HUES6 (cell line): ENCODE measurements at regions not wholly inside any gene's neighbourhood (a gene's known extent, or its start where the extent isn't known, plus 50 kb on each side); places are given as distances from the start of the nearest gene placed in this dataset.

Source experiments
- H3K27ac ChIP-seq: 2 replicates; pipeline ENCODE4 v1.7.0; 2013; ENCODE audit warnings: low read depth, mild to moderate bottlenecking, low read length, inconsistent platforms
- H3K27me3 ChIP-seq: 2 replicates; pipeline ENCODE4 v1.6.1; 2013; ENCODE audit warnings: low read length; ENCODE audit not compliant: control insufficient read depth, insufficient read depth
- H3K36me3 ChIP-seq: 2 replicates; pipeline ENCODE4 v1.6.1; 2013; ENCODE audit warnings: low read length; ENCODE audit not compliant: control insufficient read depth, insufficient read depth
- H3K4me1 ChIP-seq: 2 replicates; pipeline ENCODE4 v1.6.1; 2013; ENCODE audit warnings: low read length; ENCODE audit not compliant: control insufficient read depth, insufficient read depth
- H3K4me3 ChIP-seq: 2 replicates; pipeline ENCODE4 v1.5.1; 2013; ENCODE audit warnings: low read depth, low read length
- H3K9ac ChIP-seq: one replicate; pipeline ENCODE4 v1.6.1; 2013; ENCODE audit warnings: mild to moderate bottlenecking, low read length
- H3K9me3 ChIP-seq: 2 replicates; pipeline ENCODE4 v1.6.1; 2013; ENCODE audit warnings: low read depth, low read length; ENCODE audit not compliant: control insufficient read depth, insufficient read depth

DNA sequence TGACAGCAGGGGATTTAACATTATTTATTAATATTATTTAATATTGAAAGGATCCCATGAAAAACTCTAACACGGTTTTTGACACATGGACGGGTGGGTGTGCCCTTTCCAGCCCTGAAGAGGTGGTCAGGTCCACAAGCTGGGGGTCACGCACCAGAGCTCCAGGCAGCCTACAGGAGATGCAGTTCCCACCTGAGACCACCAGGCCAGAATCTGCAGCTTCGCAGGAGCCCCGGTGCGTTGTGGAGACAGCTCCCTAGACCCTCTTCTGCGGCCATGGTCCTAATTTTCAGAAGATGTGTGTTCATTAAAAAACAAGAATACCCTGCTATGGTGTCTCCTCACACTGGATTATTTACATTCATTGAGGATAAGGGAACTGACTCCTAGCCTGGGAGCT is 331.1 kb downstream of the C16orf95 start:
- H3K36me3 ChIP-seq: no peaks in the 10 kb centered on the region
- peaks cover 70% of the 10 kb centered on the region; the same call in 1 of the 2 replicates for H3K27me3 ChIP-seq
- H3K27ac ChIP-seq: no peak overlapping the region
- H3K4me3 ChIP-seq: no peak overlapping the region
- no peaks in the 10 kb centered on the region for H3K9me3 ChIP-seq
- H3K4me1 ChIP-seq: peaks cover 13% of the 10 kb centered on the region
- no peak overlapping the region for H3K9ac ChIP-seq

DNA sequence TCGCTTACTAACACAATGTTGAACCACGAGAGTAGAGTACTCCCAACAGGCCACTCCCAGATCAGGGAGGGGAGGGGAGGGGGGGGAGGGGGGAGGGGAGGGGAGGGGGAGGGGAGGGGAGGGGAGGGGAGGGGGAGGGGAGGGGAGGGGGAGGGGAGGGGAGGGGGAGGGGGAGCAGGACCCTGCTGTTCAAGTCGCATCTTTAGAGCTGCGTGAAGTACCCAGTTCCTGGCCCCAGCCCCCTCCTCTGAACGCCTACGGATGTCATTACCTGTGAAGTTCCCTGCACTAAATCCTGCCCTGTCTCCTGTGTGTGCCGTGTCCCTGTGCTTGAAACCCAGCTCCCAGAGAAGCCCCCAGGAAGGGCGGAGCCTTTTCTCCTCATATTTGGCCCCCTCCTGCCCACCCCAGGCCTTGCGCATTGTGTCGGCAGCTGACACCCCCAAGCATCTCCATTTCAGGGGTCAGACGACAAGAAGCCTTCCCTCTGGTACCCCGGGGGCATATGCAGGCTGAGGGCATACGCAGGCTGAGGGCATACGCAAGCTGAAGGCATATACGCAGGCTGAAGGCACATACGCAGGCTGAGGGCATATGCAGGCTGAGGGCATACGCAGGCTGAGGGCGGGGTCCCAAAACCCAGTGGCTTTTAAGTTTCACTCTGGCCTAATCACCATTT is 330.2 kb downstream of the C16orf95 start:
- no peaks in the 10 kb centered on the region for H3K9me3 ChIP-seq
- no peaks in the 10 kb centered on the region for H3K36me3 ChIP-seq
- no peak overlapping the region for H3K4me3 ChIP-seq
- H3K27ac ChIP-seq: no peak overlapping the region
- no peak overlapping the region for H3K9ac ChIP-seq
- peaks cover 13% of the 10 kb centered on the region for H3K4me1 ChIP-seq
- peaks cover 75% of the 10 kb centered on the region; the same call in 1 of the 2 replicates for H3K27me3 ChIP-seq

DNA sequence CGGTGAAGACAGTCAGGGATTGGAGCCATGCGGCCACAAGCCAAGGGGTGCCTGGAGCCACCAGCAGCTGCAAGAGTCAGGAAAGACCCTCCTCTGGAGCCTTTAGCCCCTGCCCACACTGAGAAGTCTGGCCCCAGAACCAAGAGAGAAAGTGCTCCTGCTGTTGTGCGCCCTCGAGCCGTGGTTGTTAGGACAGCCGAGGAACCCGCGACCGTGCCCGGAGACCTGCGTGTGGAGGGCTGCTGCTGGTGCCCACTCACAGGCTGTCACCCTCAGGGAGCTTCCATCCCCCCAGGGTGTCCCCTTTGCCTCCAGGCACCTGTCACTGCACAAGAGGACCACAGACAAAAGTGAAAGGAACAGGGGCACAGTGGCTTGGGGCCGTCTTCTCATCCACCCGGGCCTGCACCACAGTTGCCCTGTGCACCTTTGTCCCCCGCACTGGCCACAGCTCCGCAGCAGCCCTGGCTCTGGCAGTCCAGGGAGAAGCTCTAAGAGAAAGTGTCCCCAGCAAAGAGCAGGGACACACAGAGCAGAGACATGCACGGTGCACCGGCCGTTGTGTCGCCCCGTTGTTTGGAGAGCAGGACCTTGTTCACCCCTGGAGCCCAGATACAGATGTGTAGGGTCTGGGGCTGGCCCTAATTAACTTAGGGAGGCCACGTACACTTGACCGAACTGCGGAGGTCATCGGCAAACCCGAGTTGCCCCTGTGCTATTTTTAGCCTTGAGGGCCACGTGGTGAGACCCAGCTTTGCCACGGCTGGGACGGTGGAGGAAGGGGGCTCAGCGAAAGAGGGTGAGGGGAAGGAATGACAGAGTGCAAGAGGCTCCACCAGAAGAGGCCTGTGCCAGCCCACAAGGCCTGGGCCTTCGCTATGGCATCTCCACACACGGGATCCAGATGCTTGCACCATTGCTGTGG is 329.2 kb downstream of the C16orf95 start:
- no peak overlapping the region for H3K4me3 ChIP-seq
- no peaks in the 10 kb centered on the region for H3K36me3 ChIP-seq
- no peak overlapping the region for H3K9ac ChIP-seq
- H3K4me1 ChIP-seq: peaks cover 13% of the 10 kb centered on the region
- H3K27me3 ChIP-seq: peaks cover 75% of the 10 kb centered on the region; the same call in 1 of the 2 replicates
- no peaks in the 10 kb centered on the region; the same call in 1 of the 2 replicates for H3K9me3 ChIP-seq
- H3K27ac ChIP-seq: no peak overlapping the region

DNA sequence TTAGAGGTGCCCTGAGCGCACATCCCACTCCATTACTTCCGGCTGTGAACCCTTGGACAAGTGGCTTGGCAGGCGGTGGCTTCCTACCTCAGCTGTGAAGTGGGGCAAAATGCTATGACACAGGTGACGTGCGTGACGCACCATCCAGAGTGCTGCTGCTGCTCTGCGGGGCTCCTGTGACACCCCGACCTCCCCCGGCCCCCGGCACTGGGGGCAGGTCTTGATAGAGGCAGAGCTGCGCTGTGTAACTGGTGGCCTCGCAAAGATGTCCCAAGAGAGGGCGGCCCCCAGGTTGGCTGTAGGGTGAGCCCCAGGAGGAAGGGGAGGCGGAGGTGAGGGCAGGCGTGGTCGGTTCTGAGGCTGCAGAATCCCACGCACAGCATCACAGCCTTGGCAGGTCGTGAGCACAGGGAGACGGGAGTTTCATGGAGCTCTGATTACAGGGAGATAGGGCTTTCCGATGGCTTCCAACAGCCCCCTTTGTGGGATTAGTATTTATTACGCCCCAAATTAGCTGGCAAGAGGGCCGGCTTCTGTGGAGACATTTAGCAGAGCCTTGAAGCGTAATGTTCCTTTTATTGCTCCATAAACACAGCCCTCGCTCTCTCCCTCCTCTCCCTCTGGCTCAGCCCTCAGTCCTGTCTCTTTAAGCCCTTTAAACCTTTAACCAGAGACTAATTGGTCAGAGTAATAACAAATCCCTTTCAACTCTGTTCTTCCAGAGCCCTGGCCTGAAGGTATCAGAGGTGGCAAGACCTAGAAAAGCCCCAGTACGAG is 328.1 kb downstream of the C16orf95 start:
- Histone ChIP-seq H3K27me3 (peaks cover 75% of the 10 kb centered on the region; the same call in 1 of the 2 replicates), H3K4me1 (peaks cover 13% of the 10 kb centered on the region), H3K9me3 (no peaks in the 10 kb centered on the region; the same call in 1 of the 2 replicates), H3K4me3 (no peak overlapping the region), H3K27ac (no peak overlapping the region), H3K36me3 (no peaks in the 10 kb centered on the region), H3K9ac (no peak overlapping the region)

DNA sequence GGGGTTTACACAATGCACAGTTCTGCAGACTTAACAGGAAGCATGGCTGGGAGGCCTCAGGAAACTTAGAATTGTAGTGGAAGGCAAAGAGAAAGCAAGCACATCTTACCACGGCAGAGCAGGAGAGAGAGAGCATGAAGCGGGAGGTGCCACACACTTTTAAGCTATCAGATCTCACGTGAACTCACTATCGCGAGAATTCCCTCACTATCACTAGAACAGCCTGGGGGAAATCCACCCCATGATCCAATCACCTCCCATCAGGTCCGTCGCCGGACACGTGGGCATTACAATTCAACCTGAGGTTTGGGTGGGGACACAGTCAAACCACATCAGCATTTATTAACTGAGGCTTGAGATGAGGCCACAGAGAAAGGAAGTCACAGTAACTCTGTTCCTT is 326.7 kb downstream of the C16orf95 start:
- H3K27ac ChIP-seq: no peak overlapping the region
- no peaks in the 10 kb centered on the region for H3K36me3 ChIP-seq
- no peak overlapping the region for H3K9ac ChIP-seq
- peaks cover 8% of the 10 kb centered on the region for H3K4me1 ChIP-seq
- no peak overlapping the region for H3K4me3 ChIP-seq
- peaks cover 74% of the 10 kb centered on the region; the same call in 1 of the 2 replicates for H3K27me3 ChIP-seq
- no peaks in the 10 kb centered on the region; the same call in 1 of the 2 replicates for H3K9me3 ChIP-seq

DNA sequence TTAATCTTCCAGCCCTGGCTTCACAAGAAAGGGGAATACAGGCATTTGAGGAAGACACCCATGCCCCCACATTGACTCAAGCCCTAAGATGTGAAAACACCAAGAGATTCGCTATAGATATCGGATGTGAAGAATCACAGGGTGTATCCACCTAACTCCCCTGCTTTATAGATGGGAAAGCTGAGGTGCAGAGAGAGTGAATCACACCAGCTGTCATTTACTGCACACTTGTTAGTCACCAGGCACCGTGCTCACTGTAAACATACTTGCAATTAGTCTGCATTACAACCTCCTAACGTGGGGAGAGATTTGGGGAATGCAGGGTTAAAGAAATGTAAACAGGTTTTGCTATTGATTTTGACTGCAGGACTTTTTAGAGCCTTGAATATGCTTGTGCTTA is 325.5 kb downstream of the C16orf95 start:
- H3K4me3 ChIP-seq: no peak overlapping the region
- H3K9ac ChIP-seq: no peak overlapping the region
- H3K4me1 ChIP-seq: peaks cover 4% of the 10 kb centered on the region; the same call in 1 of the 2 replicates
- H3K36me3 ChIP-seq: no peaks in the 10 kb centered on the region
- H3K27ac ChIP-seq: no peak overlapping the region
- H3K27me3 ChIP-seq: peaks cover 79% of the 10 kb centered on the region; the same call in 1 of the 2 replicates
- H3K9me3 ChIP-seq: no peaks in the 10 kb centered on the region; the same call in 1 of the 2 replicates

DNA sequence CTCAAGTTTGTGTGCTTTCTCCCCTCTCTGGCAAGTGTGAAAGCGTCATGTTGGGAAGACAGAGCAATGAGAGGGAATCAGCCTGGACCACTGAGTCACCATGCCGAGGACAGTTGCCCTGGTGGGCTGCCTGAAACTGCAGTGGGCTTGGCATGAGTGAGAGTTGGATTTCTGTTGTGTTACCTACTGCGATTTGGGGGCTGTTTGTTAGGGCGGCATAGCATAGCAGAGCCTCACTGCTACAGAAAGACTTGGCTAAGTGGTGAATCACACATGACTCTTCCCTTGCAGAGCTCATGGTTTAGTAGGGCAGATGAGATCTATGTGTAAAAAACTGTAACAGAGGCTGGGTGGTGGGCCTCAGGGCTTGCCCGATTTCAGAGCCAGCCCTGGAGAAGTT is 324.6 kb downstream of the C16orf95 start:
- H3K4me1 ChIP-seq: peaks cover 4% of the 10 kb centered on the region; the same call in 1 of the 2 replicates
- no peaks in the 10 kb centered on the region for H3K36me3 ChIP-seq
- H3K27me3 ChIP-seq: peaks cover 75% of the 10 kb centered on the region; the same call in 1 of the 2 replicates
- no peak overlapping the region for H3K27ac ChIP-seq
- H3K9me3 ChIP-seq: no peaks in the 10 kb centered on the region; the same call in 1 of the 2 replicates
- H3K9ac ChIP-seq: no peak overlapping the region
- H3K4me3 ChIP-seq: no peak overlapping the region

DNA sequence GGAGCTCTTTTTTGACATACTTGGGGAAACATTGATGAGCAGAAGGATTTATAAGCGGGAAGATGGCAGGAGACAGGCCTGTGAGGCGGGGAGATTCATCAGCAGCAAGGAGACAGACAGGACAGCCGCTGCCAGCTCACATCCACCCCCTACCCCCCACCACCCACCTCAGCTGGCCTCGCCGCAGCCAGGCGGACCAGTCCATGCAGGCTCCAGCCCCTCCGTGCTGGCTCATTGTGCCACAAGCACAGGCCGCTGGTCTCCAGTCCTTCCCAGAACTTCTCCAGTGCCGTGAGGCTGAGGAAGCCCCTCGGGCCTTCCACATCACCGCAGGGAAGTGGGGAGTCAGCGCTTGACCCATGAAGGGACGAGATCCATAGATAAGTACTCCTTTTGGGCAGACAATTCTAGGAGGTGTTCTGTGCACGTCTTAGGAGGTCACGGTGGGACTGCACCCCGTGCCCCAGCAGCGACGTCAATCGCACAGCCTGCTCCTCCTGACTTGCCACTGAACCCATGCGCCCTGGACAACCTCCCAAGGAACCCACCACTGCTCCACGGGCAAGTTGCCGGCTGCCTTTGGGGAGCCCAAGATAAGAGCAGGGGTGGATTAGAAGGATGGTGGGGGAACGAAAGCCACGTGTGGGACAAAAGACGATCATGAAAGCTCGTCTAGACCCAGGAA is 323.6 kb downstream of the C16orf95 start:
- H3K27me3 ChIP-seq: peaks cover 68% of the 10 kb centered on the region; the same call in 1 of the 2 replicates
- no peak overlapping the region for H3K9ac ChIP-seq
- H3K27ac ChIP-seq: no peak overlapping the region

DNA sequence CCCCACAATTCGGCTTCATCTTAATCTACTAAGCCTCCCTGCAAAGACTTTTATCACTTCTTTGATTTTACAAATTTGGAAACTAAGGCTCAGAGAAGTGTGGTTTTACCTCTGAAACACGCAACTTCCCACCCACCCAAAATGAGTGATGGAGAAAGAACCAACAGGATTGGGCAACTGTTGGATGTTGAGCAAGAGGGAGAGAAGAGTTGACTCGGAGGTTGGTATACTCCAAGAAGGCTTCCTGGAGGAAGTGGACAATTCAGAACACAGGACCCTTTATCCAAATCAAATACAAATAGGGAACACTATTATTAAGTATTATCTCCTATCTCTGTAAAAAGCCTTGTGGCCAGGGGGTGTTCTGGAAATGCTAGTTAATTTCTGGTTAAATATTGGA is 323.0 kb downstream of the C16orf95 start:
- H3K36me3 ChIP-seq: no peaks in the 10 kb centered on the region
- no peak overlapping the region for H3K27ac ChIP-seq
- no peaks in the 10 kb centered on the region; the same call in 1 of the 2 replicates for H3K9me3 ChIP-seq
- H3K27me3 ChIP-seq: peaks cover 73% of the 10 kb centered on the region; the same call in 1 of the 2 replicates
- peaks cover 4% of the 10 kb centered on the region; the same call in 1 of the 2 replicates for H3K4me1 ChIP-seq
- no peak overlapping the region for H3K4me3 ChIP-seq
- no peak overlapping the region for H3K9ac ChIP-seq

More for the DNA sequence above, 323.6 kb downstream of the C16orf95 start:
- Histone ChIP-seq H3K4me1 (peaks cover 4% of the 10 kb centered on the region; the same call in 1 of the 2 replicates), H3K9me3 (no peaks in the 10 kb centered on the region; the same call in 1 of the 2 replicates), H3K36me3 (no peaks in the 10 kb centered on the region), H3K4me3 (no peak overlapping the region)

DNA sequence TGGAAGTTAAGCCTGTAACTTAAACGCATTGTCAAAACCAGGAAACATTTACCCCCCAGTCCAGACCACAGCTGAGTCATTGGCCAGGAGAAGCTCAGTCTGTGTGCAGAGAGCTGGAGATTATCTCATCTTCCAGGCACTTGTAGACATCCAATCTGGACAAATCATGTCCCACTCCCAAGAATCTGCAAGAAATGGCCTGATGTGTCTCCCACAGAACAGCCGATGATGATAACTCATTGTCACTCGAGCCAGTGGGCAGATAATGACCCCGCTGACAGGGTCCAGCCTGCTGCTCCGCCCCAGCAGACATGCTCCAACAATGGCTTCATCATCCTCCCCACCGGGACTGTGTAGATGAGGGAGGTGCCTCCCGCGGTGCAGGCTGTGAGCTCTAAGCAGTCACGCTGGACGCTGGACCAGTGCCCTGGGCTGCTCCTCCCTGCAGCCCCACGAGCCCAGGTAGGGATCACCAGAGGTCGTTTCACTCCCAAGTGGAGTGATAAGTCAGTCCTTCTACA is 322.5 kb downstream of the C16orf95 start:
- Histone ChIP-seq H3K36me3 (no peaks in the 10 kb centered on the region), H3K9me3 (no peaks in the 10 kb centered on the region; the same call in 1 of the 2 replicates), H3K27ac (no peak overlapping the region), H3K27me3 (peaks cover 72% of the 10 kb centered on the region; the same call in 1 of the 2 replicates), H3K4me3 (no peak overlapping the region), H3K9ac (no peak overlapping the region), H3K4me1 (peaks cover 4% of the 10 kb centered on the region; the same call in 1 of the 2 replicates)
